Muscle of arm (tissue), 1 donor: ENCODE measurements at regions not wholly inside any gene's neighbourhood (a gene's known extent, or its start where the extent isn't known, plus 50 kb on each side); places are given as distances from the start of the nearest gene placed in this dataset.

ENCODE experiments used
- DNase-seq: peaks from one replicate; pipeline ENCODE4 v3.0.0-alpha.2; 2013

- no peak for DNase-seq
These were observed 280.7 kb upstream of the SALL3 start for GRCh38 chr18:78698914-78699313.

- DNase-seq: no peak
These were observed 280.1 kb upstream of the SALL3 start for GRCh38 chr18:78699499-78699898.

GRCh38 chr18:78701771-78702396, 277.7 kb upstream of the SALL3 start:
- DNase-seq: no peak

- no peak for DNase-seq
These were observed 276.3 kb upstream of the SALL3 start for GRCh38 chr18:78703291-78703690.

GRCh38 chr18:78704971-78705461, 274.6 kb upstream of the SALL3 start:
- no peak for DNase-seq

- DNase-seq: no peak
These were observed 270.3 kb upstream of the SALL3 start for GRCh38 chr18:78709261-78709809.

GRCh38 chr18:78711316-78711715, 268.3 kb upstream of the SALL3 start:
- no peak for DNase-seq

- no peak for DNase-seq
These were observed 267.6 kb upstream of the SALL3 start for GRCh38 chr18:78711971-78712370.

- peak; percentile 9 for DNase-seq
These were observed 266.5 kb upstream of the SALL3 start for GRCh38 chr18:78713069-78713468.

GRCh38 chr18:78713726-78714125, 265.9 kb upstream of the SALL3 start:
- DNase-seq: no peak

- DNase-seq: no peak
These were observed 263.6 kb upstream of the SALL3 start for GRCh38 chr18:78716022-78716421.

GRCh38 chr18:78716581-78716980, 263.0 kb upstream of the SALL3 start:
- no peak for DNase-seq

- no peak for DNase-seq
These were observed 262.4 kb upstream of the SALL3 start for GRCh38 chr18:78717051-78717765.

GRCh38 chr18:78717766-78718150, 261.9 kb upstream of the SALL3 start:
- DNase-seq: no peak

- no peak for DNase-seq
These were observed 259.8 kb upstream of the SALL3 start for GRCh38 chr18:78719821-78720220.

- peak; percentile 11 for DNase-seq
These were observed 259.0 kb upstream of the SALL3 start for GRCh38 chr18:78720456-78721237.

- DNase-seq: no peak
These were observed 258.3 kb upstream of the SALL3 start for GRCh38 chr18:78721238-78721875.

- no peak for DNase-seq
These were observed 257.6 kb upstream of the SALL3 start for GRCh38 chr18:78721981-78722380.

- DNase-seq: no peak
These were observed 257.2 kb upstream of the SALL3 start for GRCh38 chr18:78722386-78722785.

GRCh38 chr18:78722929-78723710, 256.5 kb upstream of the SALL3 start:
- no peak for DNase-seq
